Breast epithelium (tissue), 4 donors: ENCODE measurements at regions not wholly inside any gene's neighbourhood (a gene's known extent, or its start where the extent isn't known, plus 50 kb on each side); places are given as distances from the start of the nearest gene placed in this dataset.

ENCODE experiments used
- DNase-seq, 2 donors: peaks; one replicate each; pipeline ENCODE4 v3.0.0-alpha.2; 2019; ENCODE audit warnings: low spot score in 2 of 2
- H3K27ac ChIP-seq, 2 donors: fragments of 200-600 bp; sonication (generic) in 1 of 2; one replicate each; pipeline ENCODE4 v1.5.1; 2016 to 2019; ENCODE audit warnings: mild to moderate bottlenecking in 1 of 2
- H3K27me3 ChIP-seq, 2 donors: fragments of 200-600 bp; sonication (generic) in 1 of 2; one replicate each; pipeline versions ENCODE4 v1.5.1 to v1.6.0; 2017 to 2019; ENCODE audit warnings: control low read depth in 1 of 2, mild to moderate bottlenecking in 1 of 2
- H3K36me3 ChIP-seq: fragments of 200-600 bp; one replicate; pipeline ENCODE4 v1.5.1; 2019
- H3K4me1 ChIP-seq, 2 donors: fragments of 200-600 bp; sonication (generic); one replicate each; pipeline ENCODE4 v1.5.1; 2016 to 2019; ENCODE audit warnings: control low read depth in 1 of 2
- H3K4me3 ChIP-seq, 3 donors: fragments of 200-600 bp; sonication (generic); 1 replicate in 2 of 3; 2 replicates in 1 of 3; pipeline ENCODE4 v1.5.1; 2016 to 2019; ENCODE audit warnings: mild to moderate bottlenecking in 3 of 3, moderate library complexity in 2 of 3
- H3K9me3 ChIP-seq, 2 donors: fragments of 200-600 bp; sonication (generic) in 1 of 2; one replicate each; pipeline ENCODE4 v1.5.1; 2016 to 2019; ENCODE audit warnings: control low read depth in 1 of 2
- POLR2A ChIP-seq: fragments of 450-650 bp; IDR thresholded peaks from one replicate; pipeline ENCODE4 v1.6.1; 2016; ENCODE audit warnings: antibody characterized with exemption, mild to moderate bottlenecking, moderate library complexity
- POLR2AphosphoS5 ChIP-seq, 3 donors: sonication (generic); formaldehyde crosslinking; IDR thresholded peaks; one replicate each; pipeline ENCODE4 v1.6.1; 2017; ENCODE audit warnings: antibody characterized with exemption in 3 of 3
- intact Hi-C: fragments of 100-400 bp; cut with DNase I; formaldehyde crosslinking; loops from one replicate; pipeline ENCODE4 v1.15.1; 2023; ENCODE audit warnings: low total_unique reads
- TF ChIP-seq, protein P1 (sequence below), 3 donors: fragments of 450-650 bp; IDR thresholded peaks; one replicate each; pipeline ENCODE4 v1.5.1; 2016 to 2017; ENCODE audit warnings: antibody characterized with exemption in 3 of 3, mild to moderate bottlenecking in 3 of 3, moderate library complexity in 3 of 3

DNA sequence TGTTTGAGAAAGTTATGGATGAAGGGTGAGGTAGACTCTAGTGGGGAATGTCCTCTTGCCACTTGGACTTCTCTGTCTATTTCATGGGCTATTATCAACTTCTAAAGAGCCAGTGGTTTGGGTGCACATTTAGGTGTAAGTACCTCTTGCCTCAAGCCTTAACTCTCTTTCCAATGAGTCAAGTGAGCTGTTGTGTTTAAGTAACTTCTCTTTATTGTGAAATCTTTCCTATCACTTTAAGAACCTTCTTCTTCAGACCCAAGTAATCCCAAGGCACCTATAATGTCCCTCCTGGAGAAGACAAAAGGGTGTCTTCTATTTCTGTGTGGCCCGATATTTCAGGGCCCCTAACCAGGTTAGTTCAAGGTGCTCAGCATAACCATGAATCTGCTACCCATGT, 90.5 kb upstream of the VPREB1 start:
- no peak for DNase-seq
- H3K36me3 ChIP-seq: no peaks in the 10 kb centered on the region
- no peak overlapping the region for H3K4me3 ChIP-seq
- no peak overlapping the region for H3K27ac ChIP-seq
- intact Hi-C loops: no loop called here
- H3K27me3 ChIP-seq: peaks cover 2 to 11% of the 10 kb centered on the region in 2 donors
- no peaks in the 10 kb centered on the region for H3K9me3 ChIP-seq
- H3K4me1 ChIP-seq: no peaks in the 10 kb centered on the region
- TF ChIP-seq POLR2AphosphoS5 (IDR thresholded peaks at IDR 0.05) (no peak), POLR2A (no peak)
- TF ChIP-seq, protein P1, sequence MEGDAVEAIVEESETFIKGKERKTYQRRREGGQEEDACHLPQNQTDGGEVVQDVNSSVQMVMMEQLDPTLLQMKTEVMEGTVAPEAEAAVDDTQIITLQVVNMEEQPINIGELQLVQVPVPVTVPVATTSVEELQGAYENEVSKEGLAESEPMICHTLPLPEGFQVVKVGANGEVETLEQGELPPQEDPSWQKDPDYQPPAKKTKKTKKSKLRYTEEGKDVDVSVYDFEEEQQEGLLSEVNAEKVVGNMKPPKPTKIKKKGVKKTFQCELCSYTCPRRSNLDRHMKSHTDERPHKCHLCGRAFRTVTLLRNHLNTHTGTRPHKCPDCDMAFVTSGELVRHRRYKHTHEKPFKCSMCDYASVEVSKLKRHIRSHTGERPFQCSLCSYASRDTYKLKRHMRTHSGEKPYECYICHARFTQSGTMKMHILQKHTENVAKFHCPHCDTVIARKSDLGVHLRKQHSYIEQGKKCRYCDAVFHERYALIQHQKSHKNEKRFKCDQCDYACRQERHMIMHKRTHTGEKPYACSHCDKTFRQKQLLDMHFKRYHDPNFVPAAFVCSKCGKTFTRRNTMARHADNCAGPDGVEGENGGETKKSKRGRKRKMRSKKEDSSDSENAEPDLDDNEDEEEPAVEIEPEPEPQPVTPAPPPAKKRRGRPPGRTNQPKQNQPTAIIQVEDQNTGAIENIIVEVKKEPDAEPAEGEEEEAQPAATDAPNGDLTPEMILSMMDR (IDR thresholded peaks at IDR 0.05): no peak

GRCh38 chr22:22151308-22151707, 93.3 kb upstream of the VPREB1 start:
- no peak overlapping the region for H3K4me3 ChIP-seq
- intact Hi-C loops: no loop called here
- H3K36me3 ChIP-seq: no peaks in the 10 kb centered on the region
- H3K4me1 ChIP-seq: no peaks in the 10 kb centered on the region
- no peaks in the 10 kb centered on the region for H3K9me3 ChIP-seq
- no peak for TF ChIP-seq POLR2AphosphoS5 (IDR thresholded peaks at IDR 0.05)
- TF ChIP-seq, protein P1 (IDR thresholded peaks at IDR 0.05): no peak
- no peak for TF ChIP-seq POLR2A
- peaks cover 2 to 17% of the 10 kb centered on the region in 2 donors for H3K27me3 ChIP-seq
- no peak overlapping the region for H3K27ac ChIP-seq
- no peak for DNase-seq

GRCh38 chr22:22150457-22150856, 94.1 kb upstream of the VPREB1 start:
- DNase-seq: no peak
- intact Hi-C loops: no loop called here
- no peaks in the 10 kb centered on the region for H3K36me3 ChIP-seq
- peaks cover 2 to 21% of the 10 kb centered on the region in 2 donors for H3K27me3 ChIP-seq
- no peak overlapping the region for H3K27ac ChIP-seq
- TF ChIP-seq, protein P1 (IDR thresholded peaks at IDR 0.05): no peak
- TF ChIP-seq POLR2A: no peak
- TF ChIP-seq POLR2AphosphoS5 (IDR thresholded peaks at IDR 0.05): no peak
- no peaks in the 10 kb centered on the region for H3K4me1 ChIP-seq
- no peaks in the 10 kb centered on the region for H3K9me3 ChIP-seq
- H3K4me3 ChIP-seq: no peak overlapping the region

DNA sequence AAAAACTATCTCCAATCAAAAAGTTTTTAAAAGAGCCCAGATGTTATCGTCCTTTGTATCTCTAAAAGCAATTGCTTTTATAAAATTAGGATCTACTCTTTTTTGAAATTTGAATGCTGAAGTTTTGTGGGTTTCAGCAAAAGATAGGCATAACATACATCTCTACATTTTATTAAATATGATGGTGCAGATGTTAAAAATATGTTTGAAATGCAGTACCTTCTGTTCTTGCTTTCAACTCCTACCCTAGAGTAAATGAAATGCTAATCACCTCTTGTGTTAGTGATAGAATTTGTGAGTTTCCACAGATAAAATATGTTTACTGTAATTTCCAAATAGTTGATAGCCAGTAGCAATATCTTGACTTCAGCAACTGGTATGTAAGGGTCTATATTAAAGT, 95.7 kb upstream of the VPREB1 start:
- no peak for DNase-seq
- Histone ChIP-seq H3K9me3 (no peaks in the 10 kb centered on the region), H3K36me3 (no peaks in the 10 kb centered on the region), H3K4me3 (no peak overlapping the region), H3K27me3 (peaks cover 2 to 21% of the 10 kb centered on the region in 2 donors), H3K4me1 (no peaks in the 10 kb centered on the region), H3K27ac (no peak overlapping the region)
- intact Hi-C loops: no loop called here
- no peak for TF ChIP-seq POLR2A
- TF ChIP-seq, protein P1 (IDR thresholded peaks at IDR 0.05): no peak
- TF ChIP-seq POLR2AphosphoS5 (IDR thresholded peaks at IDR 0.05): no peak

- no peaks in the 10 kb centered on the region for H3K4me1 ChIP-seq
- no peaks in the 10 kb centered on the region for H3K9me3 ChIP-seq
- H3K27me3 ChIP-seq: peaks cover 0 to 26% of the 10 kb centered on the region in 2 donors
- DNase-seq: no peak
- TF ChIP-seq POLR2A: no peak
- TF ChIP-seq, protein P1 (IDR thresholded peaks at IDR 0.05): no peak
- TF ChIP-seq POLR2AphosphoS5 (IDR thresholded peaks at IDR 0.05): no peak
- H3K36me3 ChIP-seq: no peaks in the 10 kb centered on the region
- H3K4me3 ChIP-seq: no peak overlapping the region
- intact Hi-C loops: no loop called here
- no peak overlapping the region for H3K27ac ChIP-seq
Measured at GRCh38 chr22:22144858-22145257, 99.7 kb upstream of the VPREB1 start.
